GM18870 (cell line): ENCODE measurements at regions not wholly inside any gene's neighbourhood (a gene's known extent, or its start where the extent isn't known, plus 50 kb on each side); places are given as distances from the start of the nearest gene placed in this dataset.
"Not testable (repeated sequence)": the region's sequence is repeated elsewhere in the genome, so short reads cannot be mapped to it uniquely, and the experiment has no call there.

Source experiments
- ATAC-seq: cut with Tn5 transposase; IDR thresholded peaks from one replicate; pipeline ENCODE4 v1.9.1; 2021; ENCODE audit warnings: moderate library complexity; ENCODE audit not compliant: unreplicated experiment

GRCh38 chr3:75579091-75579490 is 85.0 kb upstream of the FRG2C start:
- ATAC-seq, result not testable (repeated sequence)

- not testable (repeated sequence) for ATAC-seq
Measured at GRCh38 chr3:75579536-75579935, 84.6 kb upstream of the FRG2C start.

- not testable (repeated sequence) for ATAC-seq
Measured at GRCh38 chr3:75579981-75580782, 83.9 kb upstream of the FRG2C start.

GRCh38 chr3:75582536-75582935 is 81.6 kb upstream of the FRG2C start:
- ATAC-seq, result not testable (repeated sequence)

- not testable (repeated sequence) for ATAC-seq
Measured at GRCh38 chr3:75583116-75583515, 81.0 kb upstream of the FRG2C start.

GRCh38 chr3:75587695-75588094 is 76.4 kb upstream of the FRG2C start:
- ATAC-seq, result not testable (repeated sequence)

GRCh38 chr3:75590382-75590781 is 73.7 kb upstream of the FRG2C start:
- not testable (repeated sequence) for ATAC-seq

DNA sequence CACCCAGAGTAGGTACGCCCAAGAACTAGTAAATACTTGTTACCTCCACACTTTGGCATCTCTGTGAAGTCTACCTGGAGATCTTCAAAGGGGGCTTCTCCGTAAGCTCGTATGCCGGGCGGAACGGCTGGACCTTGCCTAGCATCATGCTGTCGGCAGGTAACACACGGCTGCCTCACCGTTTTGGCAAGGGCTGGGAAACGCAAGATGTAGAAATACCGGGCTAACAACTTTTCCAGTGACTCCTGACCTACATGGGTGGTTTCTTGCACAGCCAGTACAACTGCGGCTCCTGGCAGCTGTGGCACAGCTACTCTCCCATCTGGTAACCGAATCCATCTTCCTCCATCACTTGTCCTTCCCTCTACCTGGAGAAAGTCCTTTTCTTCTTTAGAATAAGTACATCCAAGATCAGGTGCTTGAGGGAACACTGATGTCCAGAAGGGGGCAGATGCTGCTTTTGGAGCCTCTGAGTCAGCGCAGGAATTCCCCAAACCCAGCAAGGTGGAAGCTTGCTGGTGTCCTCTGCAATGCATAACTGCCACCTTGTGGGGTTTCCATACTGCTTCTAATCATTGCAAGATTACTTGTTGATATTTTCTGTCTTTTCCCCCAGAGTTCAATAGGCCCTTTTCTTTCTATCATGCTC is 59.7 kb upstream of the FRG2C start:
- ATAC-seq, result not testable (repeated sequence)

DNA sequence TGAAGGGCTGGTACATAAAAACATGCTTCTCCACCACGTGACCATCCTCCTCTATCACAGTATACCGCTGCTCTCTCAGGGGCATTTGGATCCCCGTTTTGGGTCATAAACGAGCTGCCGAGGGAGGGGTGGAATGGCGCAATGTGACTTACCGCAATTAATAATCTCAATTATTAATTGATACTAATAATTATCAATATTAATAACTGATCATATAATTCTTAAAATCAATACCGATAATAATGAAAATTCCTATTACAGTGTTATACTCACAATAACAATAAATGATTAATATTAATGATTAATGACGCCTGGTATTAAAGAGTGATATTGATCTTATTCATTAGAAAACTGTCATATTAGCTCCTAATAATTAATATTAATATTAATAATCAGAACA is 56.1 kb upstream of the FRG2C start:
- ATAC-seq, result not testable (repeated sequence)

DNA sequence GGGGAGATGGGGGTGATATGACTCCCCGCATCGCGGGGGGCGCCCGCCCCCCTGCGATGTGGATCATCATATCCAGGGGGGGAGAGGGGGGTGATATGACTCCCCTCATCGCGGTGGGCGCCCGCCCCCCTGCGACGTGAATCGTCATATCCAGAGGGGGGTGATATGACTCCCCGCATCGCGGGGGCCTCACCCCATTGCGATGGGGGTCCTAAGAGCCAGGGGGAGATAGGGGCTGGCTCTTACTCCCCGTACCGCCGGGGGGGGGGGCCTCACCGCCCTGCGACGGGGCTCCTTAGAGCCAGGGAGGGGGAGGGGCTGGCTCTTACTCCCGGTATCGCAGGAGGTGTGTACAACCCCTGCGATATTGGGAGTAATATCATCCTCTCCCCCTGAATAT is 54.5 kb upstream of the FRG2C start:
- ATAC-seq, result not testable (repeated sequence)

GRCh38 chr3:75610773-75611172 is 53.4 kb upstream of the FRG2C start:
- no peak for ATAC-seq

DNA sequence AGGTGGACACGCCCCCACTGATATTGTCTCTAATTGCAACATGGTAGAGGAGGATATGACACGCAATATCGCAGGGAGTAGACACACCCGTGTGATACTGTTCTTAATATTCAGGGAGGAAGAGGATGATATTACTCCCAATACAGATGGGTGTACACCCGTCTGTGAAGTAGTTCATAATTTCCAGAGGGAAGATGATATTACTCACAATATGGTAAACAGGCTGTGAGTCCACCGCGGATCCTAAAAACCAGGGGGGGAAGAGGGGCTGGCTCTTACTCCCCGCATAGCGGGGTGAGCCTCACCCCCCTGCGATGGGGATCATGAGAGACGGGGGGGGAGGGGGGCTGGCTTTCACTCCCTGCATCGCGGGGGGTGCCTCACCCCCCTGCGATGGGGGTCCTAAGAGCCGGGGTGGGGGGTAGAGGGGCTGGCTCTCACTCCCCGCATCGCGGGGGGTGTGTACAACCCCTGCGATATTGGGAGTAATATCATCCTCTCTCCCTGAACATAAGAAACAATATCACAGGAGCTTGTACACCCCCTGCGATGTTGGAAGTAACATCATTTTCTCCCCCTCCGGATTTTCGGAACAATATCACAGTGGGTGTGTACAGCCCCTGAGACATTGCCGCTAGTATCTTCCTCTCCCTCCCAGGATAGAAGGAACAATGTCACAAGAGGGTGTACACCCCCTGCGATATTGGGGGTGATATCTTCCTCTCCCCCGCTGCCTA is 52.2 kb upstream of the FRG2C start:
- ATAC-seq, result not testable (repeated sequence)
